ENCODE measurements at regions not wholly inside any gene's neighbourhood (a gene's known extent, or its start where the extent isn't known, plus 50 kb on each side); places are given as distances from the start of the nearest gene placed in this dataset.

- Histone ChIP-seq H3K79me2 (ENCODE audit: control insufficient read depth, insufficient read depth, low read length) (no peaks in the 10 kb centered on the region), H3K4me1 (ENCODE audit: control insufficient read depth, low read depth, low read length) (no peaks in the 10 kb centered on the region), H3K56ac (ENCODE audit: low read length) (no peak overlapping the region), H2BK15ac (replicated peaks; ENCODE audit: low read depth) (no peak overlapping the region), H4K8ac (ENCODE audit: low read depth, low read length) (no peak overlapping the region), H2AK5ac (ENCODE audit: low read length) (no peak overlapping the region), H2BK120ac (ENCODE audit: low read depth, low read length) (no peak overlapping the region), H3K36me3 (ENCODE audit: control insufficient read depth, insufficient read depth, low read length) (no peaks in the 10 kb centered on the region), H3K18ac (ENCODE audit: low read length) (no peak overlapping the region), H3K4me3 (ENCODE audit: low read length) (no peak overlapping the region), H3K79me1 (ENCODE audit: low read length) (no peaks in the 10 kb centered on the region), H3K4ac (ENCODE audit: low read depth, low read length) (no peak overlapping the region), H2BK5ac (ENCODE audit: low read length) (no peak overlapping the region), H3K27me3 (ENCODE audit: insufficient read depth, low read length, poor library complexity) (no peaks in the 10 kb centered on the region), H3K9ac (ENCODE audit: low read length) (no peak overlapping the region), H4K5ac (ENCODE audit: low read length) (no peak overlapping the region), H3K23ac (ENCODE audit: low read length) (no peak overlapping the region), H3K27ac (ENCODE audit: low read depth, low read length) (no peak overlapping the region), H3K4me2 (ENCODE audit: low read length) (no peak overlapping the region)
- WGBS (ENCODE audit: extremely low coverage, insufficient coverage, low lambda C conversion rate): no CpG with 5 or more reads among the region's 8 CpGs
- DNase-seq: no peak
These were observed 807.9 kb downstream of the C4orf33 start for GRCh38 chr4:129903861-129904260.

DNA sequence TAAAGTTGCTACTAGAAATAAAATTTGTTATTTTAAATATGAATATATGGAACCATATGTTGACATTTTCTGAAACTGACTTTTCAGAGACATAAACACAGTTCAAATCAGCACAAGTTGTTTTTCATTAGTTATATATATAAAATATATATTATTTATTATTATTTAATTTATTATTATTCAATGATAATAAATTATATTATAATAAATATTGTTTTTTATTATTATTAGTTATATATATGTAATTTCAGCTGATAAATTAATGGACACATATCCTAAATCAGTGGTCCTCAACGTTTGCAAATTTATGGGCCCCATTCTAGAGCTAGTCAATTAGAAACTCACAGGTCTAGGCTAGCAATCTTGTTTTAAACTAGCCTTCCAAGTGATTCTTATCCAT is 809.3 kb downstream of the C4orf33 start:
- Histone ChIP-seq H2AK5ac (ENCODE audit: low read length) (no peak overlapping the region), H3K9ac (ENCODE audit: low read length) (no peak overlapping the region), H2BK15ac (replicated peaks; ENCODE audit: low read depth) (no peak overlapping the region), H3K27ac (ENCODE audit: low read depth, low read length) (no peak overlapping the region), H2BK120ac (ENCODE audit: low read depth, low read length) (no peak overlapping the region), H3K4ac (ENCODE audit: low read depth, low read length) (no peak overlapping the region), H3K56ac (ENCODE audit: low read length) (no peak overlapping the region), H3K79me1 (ENCODE audit: low read length) (no peaks in the 10 kb centered on the region), H4K5ac (ENCODE audit: low read length) (no peak overlapping the region), H3K27me3 (ENCODE audit: insufficient read depth, low read length, poor library complexity) (no peaks in the 10 kb centered on the region), H2BK5ac (ENCODE audit: low read length) (no peak overlapping the region), H3K4me3 (ENCODE audit: low read length) (no peak overlapping the region), H3K18ac (ENCODE audit: low read length) (no peak overlapping the region), H3K79me2 (ENCODE audit: control insufficient read depth, insufficient read depth, low read length) (no peaks in the 10 kb centered on the region), H4K8ac (ENCODE audit: low read depth, low read length) (no peak overlapping the region), H3K23ac (ENCODE audit: low read length) (no peak overlapping the region), H3K36me3 (ENCODE audit: control insufficient read depth, insufficient read depth, low read length) (no peaks in the 10 kb centered on the region), H3K4me2 (ENCODE audit: low read length) (no peak overlapping the region), H3K4me1 (ENCODE audit: control insufficient read depth, low read depth, low read length) (no peaks in the 10 kb centered on the region)
- WGBS (ENCODE audit: extremely low coverage, insufficient coverage, low lambda C conversion rate): no CpG with 5 or more reads among the region's 1 CpG
- no peak for DNase-seq

GRCh38 chr4:129908117-129908516 is 812.2 kb downstream of the C4orf33 start:
- H4K5ac ChIP-seq (ENCODE audit: low read length): no peak overlapping the region
- H2BK5ac ChIP-seq (ENCODE audit: low read length): no peak overlapping the region
- no peak overlapping the region for H3K4me3 ChIP-seq (ENCODE audit: low read length)
- no peaks in the 10 kb centered on the region for H3K79me1 ChIP-seq (ENCODE audit: low read length)
- H3K9ac ChIP-seq (ENCODE audit: low read length): no peak overlapping the region
- H3K27me3 ChIP-seq (ENCODE audit: insufficient read depth, low read length, poor library complexity): no peaks in the 10 kb centered on the region
- no peak overlapping the region for H4K8ac ChIP-seq (ENCODE audit: low read depth, low read length)
- no peak overlapping the region for H2BK15ac ChIP-seq (replicated peaks; ENCODE audit: low read depth)
- WGBS (ENCODE audit: extremely low coverage, insufficient coverage, low lambda C conversion rate): no CpG with 5 or more reads among the region's 4 CpGs
- no peaks in the 10 kb centered on the region for H3K4me1 ChIP-seq (ENCODE audit: control insufficient read depth, low read depth, low read length)
- no peak overlapping the region for H3K27ac ChIP-seq (ENCODE audit: low read depth, low read length)
- H3K56ac ChIP-seq (ENCODE audit: low read length): no peak overlapping the region
- no peaks in the 10 kb centered on the region for H3K79me2 ChIP-seq (ENCODE audit: control insufficient read depth, insufficient read depth, low read length)
- H3K18ac ChIP-seq (ENCODE audit: low read length): no peak overlapping the region
- H3K23ac ChIP-seq (ENCODE audit: low read length): no peak overlapping the region
- H3K4me2 ChIP-seq (ENCODE audit: low read length): no peak overlapping the region
- H3K36me3 ChIP-seq (ENCODE audit: control insufficient read depth, insufficient read depth, low read length): no peaks in the 10 kb centered on the region
- H2AK5ac ChIP-seq (ENCODE audit: low read length): no peak overlapping the region
- no peak for DNase-seq
- no peak overlapping the region for H3K4ac ChIP-seq (ENCODE audit: low read depth, low read length)
- no peak overlapping the region for H2BK120ac ChIP-seq (ENCODE audit: low read depth, low read length)

- Histone ChIP-seq H3K36me3 (ENCODE audit: control insufficient read depth, insufficient read depth, low read length) (no peaks in the 10 kb centered on the region), H3K79me2 (ENCODE audit: control insufficient read depth, insufficient read depth, low read length) (no peaks in the 10 kb centered on the region), H4K5ac (ENCODE audit: low read length) (no peak overlapping the region), H3K4me1 (ENCODE audit: control insufficient read depth, low read depth, low read length) (no peaks in the 10 kb centered on the region), H3K27ac (ENCODE audit: low read depth, low read length) (no peak overlapping the region), H2BK5ac (ENCODE audit: low read length) (no peak overlapping the region), H3K79me1 (ENCODE audit: low read length) (no peaks in the 10 kb centered on the region), H2BK120ac (ENCODE audit: low read depth, low read length) (no peak overlapping the region), H4K8ac (ENCODE audit: low read depth, low read length) (no peak overlapping the region), H2BK15ac (replicated peaks; ENCODE audit: low read depth) (no peak overlapping the region), H3K4ac (ENCODE audit: low read depth, low read length) (no peak overlapping the region), H3K56ac (ENCODE audit: low read length) (no peak overlapping the region), H2AK5ac (ENCODE audit: low read length) (no peak overlapping the region), H3K23ac (ENCODE audit: low read length) (no peak overlapping the region), H3K4me2 (ENCODE audit: low read length) (no peak overlapping the region), H3K27me3 (ENCODE audit: insufficient read depth, low read length, poor library complexity) (no peaks in the 10 kb centered on the region), H3K9ac (ENCODE audit: low read length) (no peak overlapping the region), H3K18ac (ENCODE audit: low read length) (no peak overlapping the region), H3K4me3 (ENCODE audit: low read length) (no peak overlapping the region)
- no peak for DNase-seq
These were observed 821.0 kb downstream of the C4orf33 start for GRCh38 chr4:129916991-129917390.

- no peaks in the 10 kb centered on the region for H3K79me2 ChIP-seq (ENCODE audit: control insufficient read depth, insufficient read depth, low read length)
- H3K18ac ChIP-seq (ENCODE audit: low read length): no peak overlapping the region
- no peak overlapping the region for H2BK120ac ChIP-seq (ENCODE audit: low read depth, low read length)
- no peak overlapping the region for H3K4me3 ChIP-seq (ENCODE audit: low read length)
- H3K4ac ChIP-seq (ENCODE audit: low read depth, low read length): no peak overlapping the region
- no peaks in the 10 kb centered on the region for H3K36me3 ChIP-seq (ENCODE audit: control insufficient read depth, insufficient read depth, low read length)
- H3K27me3 ChIP-seq (ENCODE audit: insufficient read depth, low read length, poor library complexity): no peaks in the 10 kb centered on the region
- H3K9ac ChIP-seq (ENCODE audit: low read length): no peak overlapping the region
- H3K27ac ChIP-seq (ENCODE audit: low read depth, low read length): no peak overlapping the region
- no peak overlapping the region for H3K23ac ChIP-seq (ENCODE audit: low read length)
- H2AK5ac ChIP-seq (ENCODE audit: low read length): no peak overlapping the region
- H2BK5ac ChIP-seq (ENCODE audit: low read length): no peak overlapping the region
- H3K79me1 ChIP-seq (ENCODE audit: low read length): no peaks in the 10 kb centered on the region
- no peak overlapping the region for H3K4me2 ChIP-seq (ENCODE audit: low read length)
- H3K56ac ChIP-seq (ENCODE audit: low read length): no peak overlapping the region
- no CpG with 5 or more reads among the region's 2 CpGs for WGBS (ENCODE audit: extremely low coverage, insufficient coverage, low lambda C conversion rate)
- no peak for DNase-seq
- no peak overlapping the region for H4K8ac ChIP-seq (ENCODE audit: low read depth, low read length)
- no peak overlapping the region for H2BK15ac ChIP-seq (replicated peaks; ENCODE audit: low read depth)
- H4K5ac ChIP-seq (ENCODE audit: low read length): no peak overlapping the region
- no peaks in the 10 kb centered on the region for H3K4me1 ChIP-seq (ENCODE audit: control insufficient read depth, low read depth, low read length)
These were observed 821.7 kb downstream of the C4orf33 start for GRCh38 chr4:129917651-129918050.

DNA sequence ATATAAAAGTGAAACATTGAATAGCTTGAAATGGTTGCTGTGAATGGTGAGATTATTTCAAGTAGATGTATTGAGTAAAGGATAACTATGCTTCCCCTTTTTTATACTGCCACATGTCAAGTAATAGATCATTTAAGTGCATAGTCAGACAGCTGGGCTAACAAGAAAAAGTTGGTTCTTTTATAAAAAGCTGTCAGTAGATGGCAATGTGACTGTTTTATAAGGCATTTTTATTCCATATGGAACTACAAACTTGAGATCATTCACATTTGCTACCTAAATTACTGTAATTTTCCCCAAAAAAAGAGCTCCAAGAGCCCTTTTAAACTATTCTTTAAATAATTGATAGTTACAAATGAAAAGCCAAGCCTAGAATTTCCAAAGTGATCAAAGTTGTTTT is 831.0 kb downstream of the C4orf33 start:
- Histone ChIP-seq H2AK5ac (ENCODE audit: low read length) (no peak overlapping the region), H3K4me1 (ENCODE audit: control insufficient read depth, low read depth, low read length) (no peaks in the 10 kb centered on the region), H2BK15ac (replicated peaks; ENCODE audit: low read depth) (no peak overlapping the region), H3K4me3 (ENCODE audit: low read length) (no peak overlapping the region), H3K23ac (ENCODE audit: low read length) (no peak overlapping the region), H3K9ac (ENCODE audit: low read length) (no peak overlapping the region), H3K56ac (ENCODE audit: low read length) (no peak overlapping the region), H3K79me1 (ENCODE audit: low read length) (no peaks in the 10 kb centered on the region), H3K4me2 (ENCODE audit: low read length) (no peak overlapping the region), H3K79me2 (ENCODE audit: control insufficient read depth, insufficient read depth, low read length) (no peaks in the 10 kb centered on the region), H4K5ac (ENCODE audit: low read length) (no peak overlapping the region), H3K36me3 (ENCODE audit: control insufficient read depth, insufficient read depth, low read length) (no peaks in the 10 kb centered on the region), H3K27ac (ENCODE audit: low read depth, low read length) (no peak overlapping the region), H3K18ac (ENCODE audit: low read length) (no peak overlapping the region), H3K4ac (ENCODE audit: low read depth, low read length) (no peak overlapping the region), H4K8ac (ENCODE audit: low read depth, low read length) (no peak overlapping the region), H2BK120ac (ENCODE audit: low read depth, low read length) (no peak overlapping the region), H3K27me3 (ENCODE audit: insufficient read depth, low read length, poor library complexity) (no peaks in the 10 kb centered on the region), H2BK5ac (ENCODE audit: low read length) (no peak overlapping the region)
- peak; percentile 10 for DNase-seq
